ENCODE measurements at regions not wholly inside any gene's neighbourhood (a gene's known extent, or its start where the extent isn't known, plus 50 kb on each side); places are given as distances from the start of the nearest gene placed in this dataset.

DNA sequence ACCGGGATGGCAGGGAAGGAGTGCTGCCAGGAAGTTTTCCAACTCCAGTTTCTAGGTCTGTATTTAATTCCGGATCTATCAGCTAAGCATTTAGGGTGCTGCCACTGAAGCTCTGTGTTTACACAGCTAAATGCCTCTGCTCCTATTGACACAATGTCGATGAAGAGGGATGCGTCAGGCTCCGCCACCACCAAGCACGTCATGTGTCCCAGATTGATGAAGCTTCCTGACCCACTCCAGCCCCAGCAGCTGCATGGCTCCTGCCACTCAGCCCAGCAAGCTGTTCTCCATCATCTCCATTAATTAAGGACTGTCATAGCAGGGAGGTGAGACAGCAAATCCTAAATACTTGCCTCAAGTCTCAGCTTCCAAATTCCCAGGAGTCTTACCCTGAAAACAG, 435.2 kb upstream of the ZNF507 start:
- Mint-ChIP-seq H3K9me3 (peaks cover 7% of the 10 kb centered on the region), H3K36me3 (ENCODE audit: low read depth) (no peaks in the 10 kb centered on the region), H3K4me1 (ENCODE audit: low read depth) (peaks cover 3% of the 10 kb centered on the region), H3K4me3 (no peak overlapping the region), H3K27me3 (no peaks in the 10 kb centered on the region), H3K27ac (no peak overlapping the region)

DNA sequence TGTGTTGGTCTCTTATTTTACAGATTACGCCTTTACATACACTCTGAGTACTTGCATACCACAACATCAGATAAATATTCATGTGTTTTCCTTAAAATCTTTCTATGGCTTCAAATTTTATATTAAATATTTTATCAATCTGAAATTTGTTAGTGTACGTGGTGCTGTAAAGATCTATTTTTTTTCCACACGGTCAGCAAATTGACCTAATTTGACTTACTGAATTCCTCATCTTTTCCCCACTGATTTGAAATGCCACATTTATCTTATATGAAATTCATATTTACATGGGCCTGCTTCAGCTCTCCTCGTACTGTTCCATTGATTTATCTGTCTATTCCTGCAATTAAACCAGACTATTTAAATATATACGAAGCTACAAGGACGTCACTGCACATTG, 433.8 kb upstream of the ZNF507 start:
- Mint-ChIP-seq H3K36me3 (ENCODE audit: low read depth) (no peaks in the 10 kb centered on the region), H3K27ac (no peak overlapping the region), H3K4me1 (ENCODE audit: low read depth) (no peaks in the 10 kb centered on the region), H3K4me3 (no peak overlapping the region), H3K9me3 (no peaks in the 10 kb centered on the region), H3K27me3 (no peaks in the 10 kb centered on the region)

DNA sequence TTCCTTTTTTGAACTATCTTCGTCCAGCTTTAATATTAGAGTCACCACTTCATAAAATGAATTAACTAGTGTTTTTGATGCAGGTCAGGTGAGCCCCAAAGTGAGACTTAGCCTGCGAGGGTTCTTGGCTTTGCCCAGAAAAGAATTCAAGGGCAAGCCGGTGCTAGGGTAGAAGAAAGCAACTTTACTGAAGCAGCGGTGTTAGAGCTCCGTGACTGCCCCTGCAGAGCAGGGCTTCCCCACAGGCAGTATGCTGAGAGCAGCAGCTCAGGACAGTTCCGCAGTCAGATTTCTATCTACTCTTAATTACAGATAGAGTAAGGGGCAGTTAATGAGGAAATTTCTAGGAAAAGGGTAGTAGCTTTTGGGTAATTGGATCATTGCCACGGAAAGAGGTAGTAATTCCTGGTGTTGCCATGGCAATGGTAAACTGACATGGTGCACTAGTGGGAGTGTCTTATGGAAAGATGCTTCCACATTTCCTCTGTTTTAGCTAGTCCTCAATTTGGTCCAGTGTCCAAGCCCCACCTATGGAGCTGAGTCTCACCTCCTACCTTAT, 432.2 kb upstream of the ZNF507 start:
- no peaks in the 10 kb centered on the region for H3K4me1 Mint-ChIP-seq (ENCODE audit: low read depth)
- H3K9me3 Mint-ChIP-seq = no peaks in the 10 kb centered on the region
- H3K36me3 Mint-ChIP-seq (ENCODE audit: low read depth) = no peaks in the 10 kb centered on the region
- H3K27me3 Mint-ChIP-seq = no peaks in the 10 kb centered on the region
- H3K4me3 Mint-ChIP-seq = no peak overlapping the region
- H3K27ac Mint-ChIP-seq = no peak overlapping the region

DNA sequence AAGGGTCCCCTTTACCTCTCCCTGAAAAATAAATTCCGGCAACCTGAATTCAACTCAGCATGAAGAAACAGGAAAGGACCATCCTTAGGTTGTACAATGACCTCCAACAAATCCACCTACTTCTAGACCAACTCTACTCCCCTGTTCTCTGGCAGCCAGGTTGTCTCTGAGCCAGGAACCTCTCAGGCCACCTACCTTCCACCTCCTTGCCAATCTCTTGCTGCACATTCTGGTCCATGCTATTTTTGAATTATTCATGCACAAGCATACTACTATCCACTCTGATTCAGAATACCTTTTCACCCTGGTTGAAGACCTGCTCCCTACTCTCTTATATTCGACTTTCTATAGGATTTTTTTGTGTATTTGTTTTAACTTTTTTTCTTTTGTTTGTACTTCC, 415.0 kb upstream of the ZNF507 start:
- no peaks in the 10 kb centered on the region for H3K36me3 Mint-ChIP-seq (ENCODE audit: low read depth)

DNA sequence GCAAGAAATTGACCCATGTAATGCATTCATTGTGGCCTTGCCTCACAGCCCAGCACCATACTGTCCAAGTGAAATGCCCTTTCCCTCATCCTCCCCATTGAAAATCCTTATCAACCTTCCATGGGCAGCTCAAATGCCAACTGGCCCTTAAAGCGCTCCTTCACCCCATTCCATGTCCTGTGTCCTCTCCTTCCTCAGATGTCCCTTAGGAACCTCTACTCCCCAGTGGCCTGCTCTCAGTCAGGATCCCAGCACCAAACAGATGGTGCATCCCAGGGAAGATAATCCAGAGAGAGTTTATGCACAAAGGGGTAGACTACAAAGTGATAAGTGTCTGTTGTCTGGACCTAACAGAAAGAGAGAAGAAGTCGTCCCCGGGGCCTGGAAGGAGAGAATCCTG, 407.4 kb upstream of the ZNF507 start:
- Mint-ChIP-seq H3K27me3 (peaks cover 4% of the 10 kb centered on the region), H3K4me1 (ENCODE audit: low read depth) (no peaks in the 10 kb centered on the region), H3K36me3 (ENCODE audit: low read depth) (no peaks in the 10 kb centered on the region), H3K27ac (no peak overlapping the region), H3K9me3 (peaks cover 8% of the 10 kb centered on the region), H3K4me3 (no peak overlapping the region)

More for the DNA sequence above, 415.0 kb upstream of the ZNF507 start:
- no peaks in the 10 kb centered on the region for H3K4me1 Mint-ChIP-seq (ENCODE audit: low read depth)
- H3K4me3 Mint-ChIP-seq = no peak overlapping the region
- H3K27me3 Mint-ChIP-seq = no peaks in the 10 kb centered on the region
- H3K9me3 Mint-ChIP-seq = peaks cover 5% of the 10 kb centered on the region
- no peak overlapping the region for H3K27ac Mint-ChIP-seq

DNA sequence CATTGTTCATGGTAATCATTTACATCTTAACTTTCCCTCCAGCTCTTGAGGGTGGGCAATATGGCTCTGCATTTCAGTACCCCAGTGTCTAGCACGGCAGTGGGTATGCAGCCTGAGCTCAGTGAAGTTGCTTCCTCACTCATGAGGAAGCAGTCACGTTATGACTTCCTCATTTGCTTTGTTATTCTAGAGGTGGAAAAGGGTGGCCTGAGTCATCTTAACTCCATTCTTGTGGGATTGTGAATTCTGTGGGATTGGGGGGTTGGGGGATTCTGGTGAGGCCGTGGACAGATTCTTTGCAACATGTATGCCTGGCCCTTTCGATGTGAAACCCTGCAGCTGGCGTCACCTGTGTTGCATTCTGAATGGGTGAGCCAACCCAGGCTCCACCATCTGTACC, 406.7 kb upstream of the ZNF507 start:
- peaks cover 4% of the 10 kb centered on the region for H3K27me3 Mint-ChIP-seq
- no peak overlapping the region for H3K27ac Mint-ChIP-seq
- no peaks in the 10 kb centered on the region for H3K4me1 Mint-ChIP-seq (ENCODE audit: low read depth)
- peaks cover 8% of the 10 kb centered on the region for H3K9me3 Mint-ChIP-seq
- H3K36me3 Mint-ChIP-seq (ENCODE audit: low read depth) = no peaks in the 10 kb centered on the region
- H3K4me3 Mint-ChIP-seq = no peak overlapping the region

DNA sequence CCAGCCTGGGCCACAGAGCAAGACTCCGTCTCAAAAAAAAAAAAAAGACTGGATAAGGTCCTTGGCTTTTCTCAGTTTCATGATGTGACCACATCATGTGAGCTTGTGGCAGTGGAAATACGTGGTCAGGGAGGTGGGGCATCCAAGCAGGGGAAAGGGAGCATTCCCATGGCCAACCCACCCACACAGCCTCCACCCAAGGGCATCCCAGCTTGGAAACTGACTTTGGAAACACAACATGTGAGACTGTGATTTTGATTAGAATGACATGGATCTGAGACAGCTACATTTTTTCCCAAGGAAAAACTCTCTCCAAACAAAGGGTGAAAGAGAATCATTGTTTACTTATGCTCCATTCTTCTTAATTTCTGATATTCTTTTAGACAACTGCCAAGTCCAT, 405.0 kb upstream of the ZNF507 start:
- Mint-ChIP-seq H3K27ac (no peak overlapping the region), H3K9me3 (peaks cover 8% of the 10 kb centered on the region), H3K4me1 (ENCODE audit: low read depth) (no peaks in the 10 kb centered on the region), H3K27me3 (peaks cover 4% of the 10 kb centered on the region), H3K36me3 (ENCODE audit: low read depth) (no peaks in the 10 kb centered on the region), H3K4me3 (no peak overlapping the region)

DNA sequence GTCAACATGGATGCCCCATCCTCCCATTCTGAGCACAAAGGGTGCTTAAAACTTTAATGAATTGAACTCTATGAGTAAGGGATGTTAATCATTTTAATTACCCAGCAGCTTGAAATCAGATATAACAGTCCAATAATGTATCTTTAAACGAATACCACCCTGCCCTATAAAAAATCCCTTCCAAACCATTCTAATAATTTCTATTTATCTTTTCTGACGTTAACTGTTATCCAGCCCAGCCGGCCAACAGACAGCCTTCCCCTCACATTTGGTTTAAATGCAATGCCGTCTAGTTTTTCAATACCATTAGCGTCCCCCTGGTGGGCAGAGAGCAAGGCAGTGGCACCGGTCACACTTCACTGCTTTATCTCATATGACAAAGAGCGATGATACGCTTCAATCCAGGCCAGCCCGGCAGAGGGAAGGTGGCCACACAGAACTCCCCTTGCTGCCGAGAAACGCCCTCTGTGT, 402.2 kb upstream of the ZNF507 start:
- H3K4me3 Mint-ChIP-seq = no peak overlapping the region
- no peak overlapping the region for H3K27ac Mint-ChIP-seq
- H3K27me3 Mint-ChIP-seq = no peaks in the 10 kb centered on the region
- H3K36me3 Mint-ChIP-seq (ENCODE audit: low read depth) = no peaks in the 10 kb centered on the region
- H3K4me1 Mint-ChIP-seq (ENCODE audit: low read depth) = no peaks in the 10 kb centered on the region
- H3K9me3 Mint-ChIP-seq = peaks cover under 1% of the 10 kb centered on the region

DNA sequence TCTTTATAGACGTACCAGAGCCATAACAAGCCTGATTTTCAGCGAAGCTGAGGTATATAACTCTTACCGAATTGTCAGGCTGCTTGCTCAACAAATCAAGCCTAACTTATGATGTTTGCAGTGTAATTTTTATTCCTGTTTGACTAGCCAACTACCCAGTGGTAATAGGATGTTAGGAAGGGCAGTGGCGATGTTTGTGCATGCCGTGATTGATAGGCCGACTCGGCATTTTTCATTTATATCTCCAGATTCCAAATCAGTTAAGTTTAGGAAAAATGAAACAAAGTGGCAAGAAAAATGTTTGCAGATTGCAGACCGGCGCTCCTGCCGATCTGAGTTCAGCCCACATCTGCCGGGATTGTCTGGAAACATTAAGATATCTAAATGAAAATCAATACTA, 401.6 kb upstream of the ZNF507 start:
- Mint-ChIP-seq H3K27me3 (no peaks in the 10 kb centered on the region), H3K4me3 (no peak overlapping the region), H3K9me3 (no peaks in the 10 kb centered on the region), H3K27ac (no peak overlapping the region), H3K4me1 (ENCODE audit: low read depth) (no peaks in the 10 kb centered on the region), H3K36me3 (ENCODE audit: low read depth) (no peaks in the 10 kb centered on the region)

DNA sequence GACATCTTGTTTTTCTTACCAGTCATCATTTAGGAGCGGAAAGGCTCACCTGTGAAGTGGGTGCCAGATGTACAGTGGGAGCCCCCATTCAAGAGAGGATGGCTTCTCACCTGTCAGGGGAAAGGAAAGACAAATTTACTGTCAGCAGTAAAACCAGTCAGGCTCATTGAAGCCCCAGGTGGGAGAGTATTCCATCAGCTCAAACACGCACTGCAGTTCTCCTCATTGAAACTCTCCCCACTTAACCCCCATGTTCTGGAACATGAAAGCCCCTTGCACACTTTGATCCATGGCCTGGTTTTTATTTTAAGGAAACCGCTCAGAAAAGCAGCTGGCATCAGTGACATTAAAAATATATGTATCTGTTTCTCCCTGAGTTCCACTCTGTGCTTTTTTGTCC, 401.1 kb upstream of the ZNF507 start:
- H3K4me3 Mint-ChIP-seq = no peak overlapping the region
- H3K9me3 Mint-ChIP-seq = no peaks in the 10 kb centered on the region
- no peak overlapping the region for H3K27ac Mint-ChIP-seq
- H3K27me3 Mint-ChIP-seq = no peaks in the 10 kb centered on the region
- H3K36me3 Mint-ChIP-seq (ENCODE audit: low read depth) = no peaks in the 10 kb centered on the region
- H3K4me1 Mint-ChIP-seq (ENCODE audit: low read depth) = no peaks in the 10 kb centered on the region

DNA sequence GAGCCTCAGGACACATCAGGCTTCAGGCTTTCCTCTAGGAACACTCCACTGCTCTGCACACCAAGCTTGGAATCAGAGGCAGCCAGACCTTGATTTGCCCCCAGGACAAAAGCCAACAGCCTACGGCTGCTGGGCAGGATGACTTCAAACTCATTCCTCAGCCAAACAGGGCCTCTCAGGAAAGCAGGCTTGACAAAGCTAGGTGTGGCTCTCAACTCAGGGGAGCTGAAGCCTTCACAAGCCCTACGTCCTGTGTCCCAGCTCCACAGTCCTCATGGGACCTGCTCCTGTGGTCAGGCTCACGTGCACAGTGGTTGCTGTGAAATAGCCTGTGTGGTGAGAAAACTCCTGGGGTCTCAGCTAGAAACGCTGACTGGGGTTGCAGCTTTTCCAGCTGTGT, 398.9 kb upstream of the ZNF507 start:
- Mint-ChIP-seq H3K27ac (no peak overlapping the region), H3K27me3 (no peaks in the 10 kb centered on the region), H3K4me1 (ENCODE audit: low read depth) (no peaks in the 10 kb centered on the region), H3K9me3 (no peaks in the 10 kb centered on the region), H3K36me3 (ENCODE audit: low read depth) (no peaks in the 10 kb centered on the region), H3K4me3 (no peak overlapping the region)

DNA sequence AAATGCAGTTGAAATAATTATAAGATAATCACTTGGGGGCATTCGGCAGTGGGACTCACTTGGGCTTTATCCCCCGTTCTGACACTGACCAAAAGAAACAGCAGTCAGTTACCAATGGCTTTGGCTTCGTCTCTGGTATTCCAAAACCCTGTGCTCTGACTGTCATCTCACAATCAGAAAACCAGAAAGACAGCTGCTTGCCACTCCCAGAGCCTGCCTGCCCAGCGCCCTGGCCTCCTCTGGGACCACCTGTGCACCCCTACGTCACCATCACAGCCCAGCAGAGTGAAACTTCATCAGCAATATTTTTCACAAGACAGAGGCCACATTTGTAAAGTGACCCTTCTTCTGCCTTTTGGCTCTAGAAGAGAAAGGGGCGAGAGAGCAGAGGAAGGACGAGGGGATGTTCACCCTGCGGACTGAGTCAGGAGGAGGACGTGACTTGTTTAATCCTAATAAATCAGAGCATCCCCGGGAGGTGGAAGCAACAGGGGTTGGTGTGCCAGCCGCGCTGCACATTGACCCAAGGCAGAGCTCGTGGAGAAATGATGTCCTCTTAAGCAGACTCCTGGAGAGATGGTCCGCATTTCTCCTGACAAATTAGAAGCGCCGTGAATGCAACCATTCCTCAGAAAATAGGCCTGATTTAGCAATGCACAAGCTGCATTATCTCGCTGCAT, 397.8 kb upstream of the ZNF507 start:
- no peaks in the 10 kb centered on the region for H3K4me1 Mint-ChIP-seq (ENCODE audit: low read depth)
- no peaks in the 10 kb centered on the region for H3K36me3 Mint-ChIP-seq (ENCODE audit: low read depth)
- no peak overlapping the region for H3K27ac Mint-ChIP-seq
- peaks cover 5% of the 10 kb centered on the region for H3K9me3 Mint-ChIP-seq
- H3K4me3 Mint-ChIP-seq = no peak overlapping the region
- H3K27me3 Mint-ChIP-seq = no peaks in the 10 kb centered on the region

DNA sequence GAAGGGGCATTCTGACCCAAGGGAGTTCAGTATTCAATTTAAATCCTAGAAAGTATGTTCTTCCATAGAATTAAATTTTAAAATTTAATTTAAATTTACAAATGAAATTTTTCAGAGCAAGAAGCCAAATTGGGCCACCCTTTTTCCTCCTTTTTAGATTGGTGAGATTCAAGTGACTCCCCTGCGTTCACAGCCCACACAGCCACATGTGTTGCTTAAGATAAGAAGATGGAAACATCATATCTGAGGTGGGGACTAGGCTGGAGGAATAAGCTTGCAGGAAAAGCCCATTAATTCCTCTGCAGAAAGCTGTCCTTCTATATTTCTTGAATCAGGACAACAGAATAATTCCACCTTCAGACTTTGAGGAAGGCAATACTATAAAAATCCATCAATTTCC, 392.7 kb upstream of the ZNF507 start:
- peaks cover 12% of the 10 kb centered on the region for H3K9me3 Mint-ChIP-seq
- no peaks in the 10 kb centered on the region for H3K36me3 Mint-ChIP-seq (ENCODE audit: low read depth)
- H3K4me3 Mint-ChIP-seq = no peak overlapping the region
- H3K27me3 Mint-ChIP-seq = no peaks in the 10 kb centered on the region
- H3K27ac Mint-ChIP-seq = no peak overlapping the region
- H3K4me1 Mint-ChIP-seq (ENCODE audit: low read depth) = no peaks in the 10 kb centered on the region

DNA sequence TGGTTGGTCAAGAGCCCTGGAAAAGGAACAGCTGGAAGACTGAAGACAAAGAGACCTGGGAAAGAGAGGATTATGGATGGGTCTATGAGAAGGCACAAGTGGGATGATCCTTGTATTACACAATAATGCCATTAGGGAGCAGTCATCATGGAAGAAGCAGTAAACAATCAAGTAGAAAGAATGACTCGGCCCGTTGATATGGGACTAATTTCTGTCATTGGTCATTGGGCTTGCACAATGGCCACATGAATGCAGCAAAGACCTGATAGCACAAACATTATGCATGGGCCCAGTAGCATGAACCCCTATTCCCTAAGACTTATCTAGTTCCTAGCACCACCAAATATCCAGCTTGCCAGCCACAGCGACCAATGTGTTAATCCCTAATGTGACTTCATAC, 390.3 kb upstream of the ZNF507 start:
- peaks cover 12% of the 10 kb centered on the region for H3K9me3 Mint-ChIP-seq

DNA sequence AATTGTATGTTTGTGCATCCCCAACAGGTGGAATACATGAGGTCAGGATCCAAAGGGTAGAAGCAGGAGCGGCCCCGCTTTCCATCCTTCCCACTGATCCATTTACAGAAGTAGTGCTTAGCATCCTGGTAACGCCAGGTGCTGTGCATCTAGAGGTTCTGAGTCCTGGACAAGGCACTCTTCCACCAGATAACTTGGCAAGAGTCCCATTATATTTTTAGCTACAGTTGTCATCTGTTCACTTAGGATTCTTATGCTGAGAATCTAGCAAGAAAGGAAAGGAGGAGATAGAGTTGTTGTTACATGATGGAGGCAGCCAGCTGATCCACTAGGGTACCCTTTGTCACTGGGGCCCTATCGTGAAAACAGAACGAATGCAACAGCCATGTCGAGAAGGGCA, 389.5 kb upstream of the ZNF507 start:
- H3K27me3 Mint-ChIP-seq = no peaks in the 10 kb centered on the region
- H3K4me1 Mint-ChIP-seq (ENCODE audit: low read depth) = no peaks in the 10 kb centered on the region
- H3K36me3 Mint-ChIP-seq (ENCODE audit: low read depth) = no peaks in the 10 kb centered on the region
- no peak overlapping the region for H3K4me3 Mint-ChIP-seq
- H3K9me3 Mint-ChIP-seq = peaks cover 12% of the 10 kb centered on the region
- no peak overlapping the region for H3K27ac Mint-ChIP-seq

More for the DNA sequence above, 390.3 kb upstream of the ZNF507 start:
- no peaks in the 10 kb centered on the region for H3K27me3 Mint-ChIP-seq
- no peaks in the 10 kb centered on the region for H3K4me1 Mint-ChIP-seq (ENCODE audit: low read depth)
- no peak overlapping the region for H3K27ac Mint-ChIP-seq
- H3K36me3 Mint-ChIP-seq (ENCODE audit: low read depth) = no peaks in the 10 kb centered on the region
- no peak overlapping the region for H3K4me3 Mint-ChIP-seq

DNA sequence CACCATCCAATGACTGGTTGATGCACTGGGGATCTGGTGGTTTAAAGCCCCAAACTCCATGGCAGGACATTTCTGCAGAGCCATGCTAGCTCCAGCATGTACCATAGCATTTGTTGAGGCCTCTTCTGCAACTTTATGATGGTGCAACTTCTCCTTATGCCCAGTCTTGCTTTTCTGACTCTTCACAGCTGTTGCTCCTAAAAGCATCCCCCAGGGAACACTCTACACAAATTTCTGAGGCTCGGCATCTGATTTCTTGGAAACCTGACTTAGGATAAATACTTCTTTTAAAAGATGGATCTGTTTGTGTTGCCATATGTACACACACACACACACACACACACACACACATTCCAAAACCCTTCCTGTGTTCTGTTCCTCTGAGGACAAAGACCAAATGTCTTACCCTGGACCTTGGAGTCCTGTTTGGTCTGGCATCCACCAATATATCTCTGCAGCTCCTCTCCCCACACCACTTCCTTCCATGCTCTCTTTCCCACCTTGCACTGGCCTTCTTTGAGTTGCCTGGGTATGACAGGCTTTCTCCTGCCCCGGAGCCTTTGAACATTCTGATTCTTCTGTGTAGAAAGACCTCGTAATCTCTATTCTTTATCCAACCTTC, 388.5 kb upstream of the ZNF507 start:
- Mint-ChIP-seq H3K9me3 (peaks cover 12% of the 10 kb centered on the region), H3K27ac (no peak overlapping the region), H3K36me3 (ENCODE audit: low read depth) (no peaks in the 10 kb centered on the region), H3K4me1 (ENCODE audit: low read depth) (no peaks in the 10 kb centered on the region), H3K4me3 (no peak overlapping the region), H3K27me3 (no peaks in the 10 kb centered on the region)
